Activated CD8-positive, alpha-beta T cell treated with anti-CD3 and anti-CD28 coated beads for 36 hours (primary cell): ENCODE measurements at regions not wholly inside any gene's neighbourhood (a gene's known extent, or its start where the extent isn't known, plus 50 kb on each side); places are given as distances from the start of the nearest gene placed in this dataset.
A peak's percentile ranks its signal among the peaks of the same experiment; 100 is the strongest.
"Not testable (repeated sequence)": the region's sequence is repeated elsewhere in the genome, so short reads cannot be mapped to it uniquely, and the experiment has no call there.

Experiments used
- ATAC-seq: fragments of 200-7000 bp; cut with Tn5 transposase; one replicate; pipeline ENCODE4 v1.10.0; 2021; ENCODE audit warnings: mild to moderate bottlenecking, moderate library complexity
- CTCF ChIA-PET: fragments of 350-600 bp; sonication (Branson Sonifier 250); formaldehyde crosslinking; loops from one replicate; lab custom pipeline; 2021; ENCODE audit warnings: antibody characterized with exemption; lab: Charles Lee
- POLR2A ChIA-PET: fragments of 350-600 bp; sonication (Branson Sonifier 250); formaldehyde crosslinking; loops from one replicate; lab custom pipeline; 2021; ENCODE audit warnings: antibody characterized with exemption; lab: Charles Lee
- DNase-seq: peaks from one replicate; pipeline ENCODE4 v3.0.0-alpha.2; 2020
- H3K27ac Mint-ChIP-seq: one replicate; pipeline ENCODE4 v1.8.0; 2021; ENCODE audit warnings: mild to moderate bottlenecking, mixed read lengths
- H3K27me3 Mint-ChIP-seq: one replicate; pipeline ENCODE4 v1.8.0; 2021; ENCODE audit warnings: mixed read lengths
- H3K36me3 Mint-ChIP-seq: one replicate; pipeline ENCODE4 v1.8.0; 2021; ENCODE audit warnings: low read depth, mixed read lengths
- H3K4me1 Mint-ChIP-seq: one replicate; pipeline ENCODE4 v1.8.0; 2021; ENCODE audit warnings: low read depth, mixed read lengths
- H3K4me3 Mint-ChIP-seq: one replicate; pipeline ENCODE4 v1.8.0; 2021; ENCODE audit warnings: mild to moderate bottlenecking, moderate library complexity, mixed read lengths
- H3K9me3 Mint-ChIP-seq: one replicate; pipeline ENCODE4 v1.8.0; 2021; ENCODE audit warnings: mixed read lengths
- CTCF ChIP-seq: fragments of 200-600 bp; IDR thresholded peaks from one replicate; pipeline ENCODE4 v1.8.0; 2022; ENCODE audit warnings: antibody characterized with exemption, mild to moderate bottlenecking
- intact Hi-C: fragments of 100-400 bp; cut with micrococcal nuclease; formaldehyde crosslinking; loops from one replicate; pipeline ENCODE4 v1.10.0; 2022

GRCh38 chr3:22859618-22860017, 343.5 kb upstream of the UBE2E2 start:
- no peaks in the 10 kb centered on the region for H3K9me3 Mint-ChIP-seq
- no peak overlapping the region for H3K27ac Mint-ChIP-seq
- no peak overlapping the region for H3K4me3 Mint-ChIP-seq
- no peaks in the 10 kb centered on the region for H3K36me3 Mint-ChIP-seq
- ChIA-PET CTCF (no interaction called here), POLR2A (no interaction called here)
- DNase-seq (no peak), ATAC-seq (no peak)
- no peaks in the 10 kb centered on the region for H3K27me3 Mint-ChIP-seq
- no peak for TF ChIP-seq CTCF
- H3K4me1 Mint-ChIP-seq, result no peaks in the 10 kb centered on the region
- intact Hi-C loops, result no loop called here

GRCh38 chr3:22861426-22861825, 341.7 kb upstream of the UBE2E2 start:
- ChIA-PET POLR2A (no interaction called here), CTCF (no interaction called here)

GRCh38 chr3:22862111-22862510, 341.0 kb upstream of the UBE2E2 start:
- Mint-ChIP-seq H3K4me3 (no peak overlapping the region), H3K36me3 (no peaks in the 10 kb centered on the region), H3K27ac (no peak overlapping the region), H3K9me3 (no peaks in the 10 kb centered on the region), H3K4me1 (no peaks in the 10 kb centered on the region), H3K27me3 (no peaks in the 10 kb centered on the region)
- TF ChIP-seq CTCF, result no peak
- CTCF ChIA-PET, result no interaction called here
- ATAC-seq, result no peak
- intact Hi-C loops, result no loop called here
- POLR2A ChIA-PET, result no interaction called here
- no peak for DNase-seq

More at GRCh38 chr3:22861426-22861825, 341.7 kb upstream of the UBE2E2 start:
- Mint-ChIP-seq H3K9me3 (no peaks in the 10 kb centered on the region), H3K4me3 (no peak overlapping the region), H3K27me3 (no peaks in the 10 kb centered on the region), H3K27ac (no peak overlapping the region), H3K4me1 (no peaks in the 10 kb centered on the region), H3K36me3 (no peaks in the 10 kb centered on the region)
- no peak for TF ChIP-seq CTCF
- intact Hi-C loops, result no loop called here
- ATAC-seq, result no peak
- no peak for DNase-seq

GRCh38 chr3:22882834-22883233, 320.3 kb upstream of the UBE2E2 start:
- H3K4me3 Mint-ChIP-seq, H3K27ac Mint-ChIP-seq, H3K27me3 Mint-ChIP-seq, H3K4me1 Mint-ChIP-seq, H3K9me3 Mint-ChIP-seq, CTCF ChIA-PET, POLR2A ChIA-PET, ATAC-seq, H3K36me3 Mint-ChIP-seq: not testable (repeated sequence)
- intact Hi-C loops, result loop anchor here (10.0 kb wide), 1 partner anchor 318 kb away; no protein-coding TSS in a partner anchor
- DNase-seq, result peak; percentile 14

GRCh38 chr3:22885039-22885438, 318.1 kb upstream of the UBE2E2 start:
- H3K36me3 Mint-ChIP-seq, result no peaks in the 10 kb centered on the region
- no peaks in the 10 kb centered on the region for H3K9me3 Mint-ChIP-seq
- no peak overlapping the region for H3K27ac Mint-ChIP-seq
- no peaks in the 10 kb centered on the region for H3K27me3 Mint-ChIP-seq
- no peak for DNase-seq
- no peak for TF ChIP-seq CTCF
- CTCF ChIA-PET, result no interaction called here
- intact Hi-C loops, result loop anchor here (10.0 kb wide), 1 partner anchor 320 kb away; no protein-coding TSS in a partner anchor
- H3K4me3 Mint-ChIP-seq, result no peak overlapping the region
- POLR2A ChIA-PET, result no interaction called here
- ATAC-seq, result no peak
- no peaks in the 10 kb centered on the region for H3K4me1 Mint-ChIP-seq
